ENCODE measurements at regions not wholly inside any gene's neighbourhood (a gene's known extent, or its start where the extent isn't known, plus 50 kb on each side); places are given as distances from the start of the nearest gene placed in this dataset.

GRCh38 chr1:13878021-13878420 is 178.0 kb downstream of the PRDM2 start:
- no peak for DNase-seq (ENCODE audit: low read depth in 2 of 2)

- no peak for DNase-seq (ENCODE audit: low read depth in 2 of 2)
Observed at GRCh38 chr1:13878451-13878850, 178.5 kb downstream of the PRDM2 start.

- no peak for DNase-seq (ENCODE audit: low read depth in 2 of 2)
Observed at GRCh38 chr1:13881385-13882088, 181.5 kb downstream of the PRDM2 start.

GRCh38 chr1:13888351-13888986 is 188.5 kb downstream of the PRDM2 start:
- DNase-seq (ENCODE audit: low read depth in 2 of 2): no peak

GRCh38 chr1:13889495-13889894 is 189.5 kb downstream of the PRDM2 start:
- no peak for DNase-seq (ENCODE audit: low read depth in 2 of 2)

- no peak for DNase-seq (ENCODE audit: low read depth in 2 of 2)
Observed at GRCh38 chr1:13890766-13891165, 190.8 kb downstream of the PRDM2 start.

- DNase-seq (ENCODE audit: low read depth in 2 of 2): no peak
Observed at GRCh38 chr1:13892198-13892597, 192.2 kb downstream of the PRDM2 start.

GRCh38 chr1:13892671-13893325 is 192.8 kb downstream of the PRDM2 start:
- DNase-seq (ENCODE audit: low read depth in 2 of 2): no peak

- DNase-seq (ENCODE audit: low read depth in 2 of 2): no peak
Observed at GRCh38 chr1:13893409-13893821, 193.4 kb downstream of the PRDM2 start.

GRCh38 chr1:13896932-13897331 is 196.9 kb downstream of the PRDM2 start:
- no peak for DNase-seq (ENCODE audit: low read depth in 2 of 2)

GRCh38 chr1:13898406-13898805 is 198.4 kb downstream of the PRDM2 start:
- no peak for DNase-seq (ENCODE audit: low read depth in 2 of 2)

- no peak for DNase-seq (ENCODE audit: low read depth in 2 of 2)
Observed at GRCh38 chr1:13899856-13900255, 199.9 kb downstream of the PRDM2 start.

GRCh38 chr1:13900583-13900982 is 200.6 kb downstream of the PRDM2 start:
- no peak for DNase-seq (ENCODE audit: low read depth in 2 of 2)

GRCh38 chr1:13901039-13901438 is 201.1 kb downstream of the PRDM2 start:
- DNase-seq (ENCODE audit: low read depth in 2 of 2): no peak

- no peak for DNase-seq (ENCODE audit: low read depth in 2 of 2)
Observed at GRCh38 chr1:13901597-13901996, 201.6 kb downstream of the PRDM2 start.

- DNase-seq (ENCODE audit: low read depth in 2 of 2): no peak
Observed at GRCh38 chr1:13908128-13908527, 208.1 kb downstream of the PRDM2 start.

GRCh38 chr1:13911697-13912619 is 212.0 kb downstream of the PRDM2 start:
- no peak for DNase-seq (ENCODE audit: low read depth in 2 of 2)

- no peak for DNase-seq (ENCODE audit: low read depth in 2 of 2)
Observed at GRCh38 chr1:13913396-13913795, 213.4 kb downstream of the PRDM2 start.

GRCh38 chr1:13916530-13916929 is 216.5 kb downstream of the PRDM2 start:
- no peak for DNase-seq (ENCODE audit: low read depth in 2 of 2)

- no peak for DNase-seq (ENCODE audit: low read depth in 2 of 2)
Observed at GRCh38 chr1:13917607-13918006, 217.6 kb downstream of the PRDM2 start.

GRCh38 chr1:13918862-13919261 is 218.9 kb downstream of the PRDM2 start:
- DNase-seq (ENCODE audit: low read depth in 2 of 2): no peak

GRCh38 chr1:13921190-13921589 is 221.2 kb downstream of the PRDM2 start:
- DNase-seq (ENCODE audit: low read depth in 2 of 2): no peak

Data from stimulated activated CD8-positive, alpha-beta memory T cell treated with anti-CD3 and anti-CD28 coated beads, Interleukin-2, amount 100 ng/mL, for 1 hour (primary cell).